Osteocyte (in vitro differentiated cells): ENCODE measurements at regions not wholly inside any gene's neighbourhood (a gene's known extent, or its start where the extent isn't known, plus 50 kb on each side); places are given as distances from the start of the nearest gene placed in this dataset.

ENCODE experiments used
- DNase-seq: peaks from one replicate; pipeline ENCODE4 v3.0.0; 2021; ENCODE audit warnings: mixed read lengths; ENCODE audit not compliant: unreplicated experiment; ENCODE audit errors: extremely low spot score
- H3K27ac Mint-ChIP-seq: one replicate; pipeline ENCODE4 v1.8.0; 2021; ENCODE audit warnings: mild to moderate bottlenecking, mixed read lengths; ENCODE audit not compliant: unreplicated experiment
- H3K27me3 Mint-ChIP-seq: one replicate; pipeline ENCODE4 v1.8.0; 2021; ENCODE audit warnings: mixed read lengths; ENCODE audit not compliant: unreplicated experiment
- H3K36me3 Mint-ChIP-seq: one replicate; pipeline ENCODE4 v1.8.0; 2021; ENCODE audit warnings: mixed read lengths; ENCODE audit not compliant: unreplicated experiment
- H3K4me1 Mint-ChIP-seq: one replicate; pipeline ENCODE4 v1.8.0; 2021; ENCODE audit warnings: mixed read lengths; ENCODE audit not compliant: unreplicated experiment
- H3K4me3 Mint-ChIP-seq: one replicate; pipeline ENCODE4 v1.8.0; 2021; ENCODE audit warnings: mild to moderate bottlenecking, moderate library complexity, mixed read lengths; ENCODE audit not compliant: unreplicated experiment
- H3K9me3 Mint-ChIP-seq: one replicate; pipeline ENCODE4 v1.8.0; 2021; ENCODE audit warnings: mixed read lengths; ENCODE audit not compliant: unreplicated experiment
- CTCF ChIP-seq: fragments of 200-600 bp; sonication (generic); IDR thresholded peaks from 2 replicates; pipeline ENCODE4 v1.5.0; 2021; ENCODE audit warnings: antibody characterized with exemption, mild to moderate bottlenecking, moderate library complexity

GRCh38 chr3:61311044-61311443 lies 59.8 kb upstream of the FHIT start:
- Mint-ChIP-seq H3K27me3 (peaks cover 15% of the 10 kb centered on the region), H3K4me3 (no peak overlapping the region), H3K4me1 (no peaks in the 10 kb centered on the region), H3K27ac (no peak overlapping the region), H3K36me3 (no peaks in the 10 kb centered on the region), H3K9me3 (no peaks in the 10 kb centered on the region)
- no peak for TF ChIP-seq CTCF
- no peak for DNase-seq

- DNase-seq = no peak
- Mint-ChIP-seq H3K4me3 (no peak overlapping the region), H3K4me1 (no peaks in the 10 kb centered on the region), H3K27ac (no peak overlapping the region), H3K36me3 (no peaks in the 10 kb centered on the region), H3K9me3 (no peaks in the 10 kb centered on the region), H3K27me3 (peaks cover 15% of the 10 kb centered on the region)
- TF ChIP-seq CTCF = no peak
These were observed 64.6 kb upstream of the FHIT start for GRCh38 chr3:61315871-61316270.

- no peak for DNase-seq
- no peak for TF ChIP-seq CTCF
- Mint-ChIP-seq H3K9me3 (no peaks in the 10 kb centered on the region), H3K4me1 (no peaks in the 10 kb centered on the region), H3K27ac (no peak overlapping the region), H3K36me3 (no peaks in the 10 kb centered on the region), H3K27me3 (no peaks in the 10 kb centered on the region), H3K4me3 (no peak overlapping the region)
These were observed 71.8 kb upstream of the FHIT start for GRCh38 chr3:61323094-61323493.

- Mint-ChIP-seq H3K4me1 (no peaks in the 10 kb centered on the region), H3K27ac (no peak overlapping the region), H3K9me3 (no peaks in the 10 kb centered on the region), H3K36me3 (no peaks in the 10 kb centered on the region), H3K4me3 (no peak overlapping the region), H3K27me3 (no peaks in the 10 kb centered on the region)
- no peak for TF ChIP-seq CTCF
- no peak for DNase-seq
These were observed 80.8 kb upstream of the FHIT start for GRCh38 chr3:61331929-61332552.

- DNase-seq = no peak
- H3K27ac Mint-ChIP-seq = no peak overlapping the region
- no peaks in the 10 kb centered on the region for H3K36me3 Mint-ChIP-seq
- no peak for TF ChIP-seq CTCF
- no peaks in the 10 kb centered on the region for H3K9me3 Mint-ChIP-seq
- no peak overlapping the region for H3K4me3 Mint-ChIP-seq
- no peaks in the 10 kb centered on the region for H3K4me1 Mint-ChIP-seq
- H3K27me3 Mint-ChIP-seq = no peaks in the 10 kb centered on the region
These were observed 82.1 kb upstream of the FHIT start for GRCh38 chr3:61333192-61333961.
